Right lobe of liver (tissue), 6 donors: ENCODE measurements at regions not wholly inside any gene's neighbourhood (a gene's known extent, or its start where the extent isn't known, plus 50 kb on each side); places are given as distances from the start of the nearest gene placed in this dataset.

Source experiments
- ATAC-seq, 4 donors: fragments of 200-7000 bp; cut with Tn5 transposase; one replicate each; pipeline ENCODE4 v1.9.1; 2020; ENCODE audit warnings: mild to moderate bottlenecking in 4 of 4, moderate library complexity in 4 of 4
- DNase-seq, 3 donors: peaks; one replicate each; pipeline ENCODE4 v3.0.0-alpha.2; 2020
- H3K27ac ChIP-seq, 3 donors: fragments of 200-600 bp; one replicate each; pipeline ENCODE4 v1.8.0; 2022
- H3K27me3 ChIP-seq, 2 donors: fragments of 200-600 bp; one replicate each; pipeline ENCODE4 v1.8.0; 2022
- H3K36me3 ChIP-seq, 4 donors: fragments of 200-600 bp; sonication (generic) in 1 of 4; one replicate each; pipeline versions ENCODE4 v1.5.1 to v1.8.0; 2017 to 2022; ENCODE audit warnings: control low read depth in 1 of 4
- H3K4me1 ChIP-seq, 4 donors: fragments of 200-600 bp; sonication (generic) in 1 of 4; one replicate each; pipeline versions ENCODE4 v1.5.1 to v1.8.0; 2017 to 2022; ENCODE audit warnings: control low read depth in 1 of 4
- H3K4me3 ChIP-seq, 3 donors: fragments of 200-600 bp; one replicate each; pipeline ENCODE4 v1.8.0; 2022
- H3K9me3 ChIP-seq, 4 donors: fragments of 200-600 bp; sonication (generic) in 1 of 4; one replicate each; pipeline versions ENCODE4 v1.5.1 to v1.8.0; 2017 to 2022; ENCODE audit warnings: control low read depth in 1 of 4
- CTCF ChIP-seq, 4 donors: fragments of 200-600 bp in 3 of 4; fragments of 450-650 bp in 1 of 4; IDR thresholded peaks; one replicate each; pipeline versions ENCODE4 v1.5.1 to v1.8.0; 2016 to 2022; ENCODE audit warnings: antibody characterized with exemption in 4 of 4, mild to moderate bottlenecking in 2 of 4
- POLR2A ChIP-seq: fragments of 450-650 bp; IDR thresholded peaks from one replicate; pipeline ENCODE4 v1.6.1; 2017; ENCODE audit warnings: antibody characterized with exemption, mild to moderate bottlenecking
- WGBS: methylation state at CpG from one replicate; pipeline ENCODE4 v1.1.6; 2018; ENCODE audit warnings: low coverage, low lambda C conversion rate; ENCODE audit not compliant: insufficient coverage; ENCODE audit errors: missing lambda C conversion rate; 5-methylcytosine and 5-hydroxymethylcytosine counted together
- intact Hi-C, 2 donors: fragments of 100-400 bp; cut with DNase I; formaldehyde crosslinking; loops; one replicate each; pipeline versions ENCODE4 v1.11.2 to v1.14.1; 2022
- donor health status: DM: no; HTN: yes; CAD: no.
- donor health status: DM: no; HTN: no; CAD: no.
- donor health status: DM: no; HTN: no; CAD: no.
- donor health status: DM: no; HTN: yes; CAD: no.
- donor health status: DM: no; HTN: yes; CAD: no.

DNA sequence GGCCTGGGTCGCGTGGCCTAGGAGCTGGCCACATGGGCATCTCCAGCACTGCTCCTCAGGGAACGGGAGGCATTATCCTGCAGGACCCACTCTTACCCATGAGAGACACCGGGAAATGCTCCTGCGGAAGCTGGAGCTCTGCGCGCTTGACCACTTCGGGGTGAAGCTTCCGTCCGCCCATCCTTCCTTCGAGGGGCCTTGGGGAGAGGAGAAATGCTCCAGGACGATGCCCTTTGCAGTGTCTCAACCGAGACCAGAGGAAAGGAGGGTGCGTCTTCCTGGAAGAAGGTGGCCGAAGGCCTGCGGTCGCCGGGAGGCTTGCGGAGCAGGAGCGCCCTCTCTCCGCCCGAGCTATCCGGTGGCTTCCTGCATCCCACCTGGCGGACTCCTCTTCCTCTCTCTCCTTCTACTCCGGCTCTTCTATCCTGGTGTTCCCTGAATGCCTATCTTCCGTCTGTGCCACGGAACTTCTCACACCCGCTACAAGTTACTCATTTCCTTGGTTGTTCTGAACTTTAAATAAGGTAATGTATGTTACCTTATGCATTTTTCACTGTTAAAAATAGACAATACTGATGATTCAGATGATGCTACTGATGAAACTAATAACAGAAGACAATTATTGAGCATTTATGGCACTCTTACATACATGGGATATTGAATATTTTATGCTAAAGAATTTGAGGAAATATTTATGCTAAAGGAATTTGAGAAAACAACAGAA, 91.4 kb downstream of the PRKAB2 start:
- H3K9me3 ChIP-seq = no peaks in the 10 kb centered on the region
- 58% methylated on average over 18 of the region's 28 CpGs for WGBS
- TF ChIP-seq POLR2A (no peak), CTCF (IDR thresholded peaks at IDR 0.05) (no peak)
- ATAC-seq = no peak
- H3K4me3 ChIP-seq = no peak overlapping the region
- peaks cover 0 to 6% (median 0%) of the 10 kb centered on the region in 4 donors for H3K4me1 ChIP-seq
- no peak for DNase-seq
- H3K27ac ChIP-seq = no peak overlapping the region
- peaks cover 0 to 6% of the 10 kb centered on the region in 2 donors for H3K27me3 ChIP-seq
- intact Hi-C loops = no loop called here
- no peaks in the 10 kb centered on the region for H3K36me3 ChIP-seq

- Histone ChIP-seq H3K27me3 (peaks cover 0 to 6% of the 10 kb centered on the region in 2 donors), H3K4me3 (peak overlapping the region in 2 of 3 donors; percentile 4 to 32), H3K4me1 (peaks cover 0 to 6% (median 0%) of the 10 kb centered on the region in 4 donors), H3K9me3 (no peaks in the 10 kb centered on the region), H3K36me3 (no peaks in the 10 kb centered on the region), H3K27ac (no peak overlapping the region)
- WGBS = no CpG with 5 or more reads among the region's 35 CpGs
- no peak for TF ChIP-seq CTCF (IDR thresholded peaks at IDR 0.05)
- TF ChIP-seq POLR2A = no peak
- intact Hi-C loops = no loop called here
- ATAC-seq = peak; percentile 9 to 63 (median 44)
- no peak for DNase-seq
These were observed 92.1 kb downstream of the PRKAB2 start for GRCh38 chr1:147080006-147080661.

DNA sequence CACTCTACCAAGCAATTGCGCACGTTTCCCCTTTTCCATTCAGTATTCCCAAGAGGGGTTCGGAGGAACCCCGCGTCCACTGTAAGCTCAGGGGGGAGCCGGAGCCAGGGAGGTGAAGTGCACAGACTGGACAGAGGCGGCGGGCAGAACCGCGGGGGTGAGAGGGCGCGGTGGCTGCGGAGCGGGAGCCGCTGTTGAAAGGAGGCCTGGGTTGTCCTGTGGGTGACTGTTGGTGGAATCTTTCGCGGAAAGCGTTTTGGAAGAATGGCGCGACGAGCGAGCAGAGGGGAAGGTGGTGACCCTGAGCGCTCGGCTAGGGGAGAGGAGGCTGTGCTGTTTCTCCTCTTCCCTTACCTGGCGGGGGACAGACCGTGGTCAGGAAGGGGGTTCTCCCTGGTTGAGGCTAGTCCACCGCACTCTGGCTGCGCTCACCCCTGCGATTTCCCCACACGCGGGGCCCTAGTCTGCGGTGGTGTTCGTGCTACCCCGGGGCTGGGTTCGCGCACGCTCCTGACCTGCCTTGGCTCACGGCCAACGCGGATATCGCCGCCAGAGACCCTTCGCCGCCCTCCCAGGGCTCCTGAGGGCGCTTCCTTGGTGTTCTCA, 92.8 kb downstream of the PRKAB2 start:
- Histone ChIP-seq H3K4me1 (peaks cover 0 to 6% (median 0%) of the 10 kb centered on the region in 4 donors), H3K27ac (no peak overlapping the region), H3K27me3 (peaks cover 0 to 6% of the 10 kb centered on the region in 2 donors), H3K4me3 (peak overlapping the region in 2 of 3 donors; percentile 4 to 32), H3K36me3 (no peaks in the 10 kb centered on the region), H3K9me3 (no peaks in the 10 kb centered on the region)
- TF ChIP-seq CTCF (IDR thresholded peaks at IDR 0.05) (no peak), POLR2A (no peak)
- DNase-seq = no peak
- 4% methylated on average over 15 of the region's 45 CpGs for WGBS
- intact Hi-C loops = no loop called here
- ATAC-seq = peak in 3 of 4 donors; percentile 18 to 46 (median 20)

GRCh38 chr1:147078606-147079399, 93.5 kb downstream of the PRKAB2 start:
- Histone ChIP-seq H3K36me3 (no peaks in the 10 kb centered on the region), H3K9me3 (no peaks in the 10 kb centered on the region), H3K27me3 (peaks cover 0 to 6% of the 10 kb centered on the region in 2 donors), H3K4me1 (peaks cover 0 to 6% (median 0%) of the 10 kb centered on the region in 4 donors), H3K27ac (no peak overlapping the region), H3K4me3 (no peak overlapping the region)
- 10% methylated on average over 38 of the region's 52 CpGs for WGBS
- ATAC-seq = no peak
- intact Hi-C loops = no loop called here
- TF ChIP-seq POLR2A (no peak), CTCF (IDR thresholded peaks at IDR 0.05) (no peak)
- DNase-seq = no peak
